ENCODE measurements at regions not wholly inside any gene's neighbourhood (a gene's known extent, or its start where the extent isn't known, plus 50 kb on each side); places are given as distances from the start of the nearest gene placed in this dataset.

GRCh38 chr11:80562523-80563125 lies 1121.8 kb upstream of the TENM4 start:
- TF ChIP-seq CEBPB (IDR thresholded peaks at IDR 0.05) (no peak), GATA3 (IDR thresholded peaks at IDR 0.05; ENCODE audit: borderline replicate concordance) (no peak), CTCF (IDR thresholded peaks at IDR 0.05) (no peak), ZFP36 (IDR thresholded peaks at IDR 0.05; ENCODE audit: borderline replicate concordance, partially characterized antibody) (no peak), BHLHE40 (IDR thresholded peaks at IDR 0.05; ENCODE audit: low read depth, low read length) (no peak), SMC3 (IDR thresholded peaks at IDR 0.05) (no peak), POLR2A (IDR thresholded peaks at IDR 0.05; ENCODE audit: low read length) (no peak), NFE2L2 (conservative IDR thresholded peaks at IDR 0.05; ENCODE audit: low read length) (no peak), HOXA7 (CRISPR knock-in tag; IDR thresholded peaks at IDR 0.05) (no peak)
